ENCODE measurements at regions not wholly inside any gene's neighbourhood (a gene's known extent, or its start where the extent isn't known, plus 50 kb on each side); places are given as distances from the start of the nearest gene placed in this dataset.

DNA sequence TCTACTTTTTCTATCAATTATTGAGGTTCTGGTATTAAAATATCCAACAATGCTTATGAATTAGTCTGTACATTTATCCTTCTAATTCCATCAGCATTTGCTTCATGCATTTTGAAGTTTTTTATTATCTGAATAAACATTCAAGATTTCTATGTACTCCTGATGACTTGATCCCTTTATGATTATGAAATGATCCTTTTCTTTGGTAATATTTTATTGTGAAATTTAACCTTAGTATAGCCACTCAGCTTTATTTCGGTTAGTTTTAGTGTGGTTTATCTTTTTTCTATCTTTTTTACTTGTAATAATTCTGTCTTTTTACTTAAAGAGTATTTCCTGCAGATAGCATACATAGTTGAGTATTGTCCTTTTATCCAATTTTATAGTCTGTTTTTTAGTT lies 106.6 kb downstream of the SNAPC1 start:
- Mint-ChIP-seq H3K27me3 (ENCODE audit: insufficient read depth, low read depth) (peaks cover 2% of the 10 kb centered on the region), H3K27ac (no peak overlapping the region), H3K9me3 (peaks cover 14% of the 10 kb centered on the region), H3K4me1 (no peaks in the 10 kb centered on the region), H3K4me3 (no peak overlapping the region), H3K36me3 (no peaks in the 10 kb centered on the region)
- H3K9me3 ChIP-seq (ENCODE audit: low read depth): peaks cover 3% of the 10 kb centered on the region
- no peaks in the 10 kb centered on the region for H3K79me2 ChIP-seq (ENCODE audit: low read depth)
- no peak overlapping the region for H2AFZ ChIP-seq (replicated peaks)
- H3F3A ChIP-seq (ENCODE audit: low read depth): no peaks in the 10 kb centered on the region
- H3K9ac ChIP-seq: no peak overlapping the region
- no peaks in the 10 kb centered on the region for H3K27me3 ChIP-seq
- DNase-seq (ENCODE audit: low spot score): no peak
- H3K27ac ChIP-seq: no peak overlapping the region
- TF ChIP-seq, protein P1, sequence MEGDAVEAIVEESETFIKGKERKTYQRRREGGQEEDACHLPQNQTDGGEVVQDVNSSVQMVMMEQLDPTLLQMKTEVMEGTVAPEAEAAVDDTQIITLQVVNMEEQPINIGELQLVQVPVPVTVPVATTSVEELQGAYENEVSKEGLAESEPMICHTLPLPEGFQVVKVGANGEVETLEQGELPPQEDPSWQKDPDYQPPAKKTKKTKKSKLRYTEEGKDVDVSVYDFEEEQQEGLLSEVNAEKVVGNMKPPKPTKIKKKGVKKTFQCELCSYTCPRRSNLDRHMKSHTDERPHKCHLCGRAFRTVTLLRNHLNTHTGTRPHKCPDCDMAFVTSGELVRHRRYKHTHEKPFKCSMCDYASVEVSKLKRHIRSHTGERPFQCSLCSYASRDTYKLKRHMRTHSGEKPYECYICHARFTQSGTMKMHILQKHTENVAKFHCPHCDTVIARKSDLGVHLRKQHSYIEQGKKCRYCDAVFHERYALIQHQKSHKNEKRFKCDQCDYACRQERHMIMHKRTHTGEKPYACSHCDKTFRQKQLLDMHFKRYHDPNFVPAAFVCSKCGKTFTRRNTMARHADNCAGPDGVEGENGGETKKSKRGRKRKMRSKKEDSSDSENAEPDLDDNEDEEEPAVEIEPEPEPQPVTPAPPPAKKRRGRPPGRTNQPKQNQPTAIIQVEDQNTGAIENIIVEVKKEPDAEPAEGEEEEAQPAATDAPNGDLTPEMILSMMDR (IDR thresholded peaks at IDR 0.05): no peak
- TF ChIP-seq EZH2phosphoT487 (IDR thresholded peaks at IDR 0.05): no peak
- H3K4me3 ChIP-seq: no peak overlapping the region
- H4K20me1 ChIP-seq (ENCODE audit: low read depth): no peaks in the 10 kb centered on the region
- H3K36me3 ChIP-seq: peaks cover 7% of the 10 kb centered on the region
- no peak overlapping the region for H3K4me2 ChIP-seq
- no peaks in the 10 kb centered on the region for H3K4me1 ChIP-seq

DNA sequence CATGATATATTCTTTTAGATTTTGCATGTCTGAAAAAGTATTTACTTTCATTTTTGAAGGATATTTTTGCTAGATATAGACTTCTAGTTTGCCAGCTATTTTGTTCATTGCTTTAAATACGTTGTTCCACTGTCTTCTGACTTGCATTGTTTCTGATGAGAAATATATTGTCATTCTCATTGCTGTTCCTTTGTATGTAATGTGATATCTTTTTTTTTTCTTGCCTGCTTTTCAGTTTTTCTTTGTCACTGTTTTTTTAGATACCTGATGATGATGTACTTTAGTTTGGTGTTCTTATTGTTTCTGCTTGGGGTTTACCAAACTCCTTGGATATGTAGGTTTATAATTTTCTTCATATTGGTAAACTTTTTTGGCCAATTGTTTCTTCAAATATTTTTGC lies 107.9 kb downstream of the SNAPC1 start:
- no peak for DNase-seq (ENCODE audit: low spot score)
- Mint-ChIP-seq H3K27me3 (ENCODE audit: insufficient read depth, low read depth) (peaks cover under 1% of the 10 kb centered on the region), H3K27ac (no peak overlapping the region), H3K9me3 (peaks cover 14% of the 10 kb centered on the region), H3K36me3 (no peaks in the 10 kb centered on the region), H3K4me1 (no peaks in the 10 kb centered on the region), H3K4me3 (no peak overlapping the region)
- Histone ChIP-seq H2AFZ (replicated peaks) (no peak overlapping the region), H3K79me2 (ENCODE audit: low read depth) (no peaks in the 10 kb centered on the region), H3K27ac (no peak overlapping the region), H4K20me1 (ENCODE audit: low read depth) (no peaks in the 10 kb centered on the region), H3K9me3 (ENCODE audit: low read depth) (peaks cover 3% of the 10 kb centered on the region), H3K36me3 (peaks cover 7% of the 10 kb centered on the region), H3F3A (ENCODE audit: low read depth) (no peaks in the 10 kb centered on the region), H3K4me1 (no peaks in the 10 kb centered on the region), H3K4me2 (no peak overlapping the region), H3K27me3 (no peaks in the 10 kb centered on the region), H3K4me3 (no peak overlapping the region), H3K9ac (no peak overlapping the region)
- TF ChIP-seq EZH2phosphoT487 (IDR thresholded peaks at IDR 0.05) (no peak), EZH2 (IDR thresholded peaks at IDR 0.05) (no peak)
- TF ChIP-seq, protein P1 (IDR thresholded peaks at IDR 0.05): no peak

DNA sequence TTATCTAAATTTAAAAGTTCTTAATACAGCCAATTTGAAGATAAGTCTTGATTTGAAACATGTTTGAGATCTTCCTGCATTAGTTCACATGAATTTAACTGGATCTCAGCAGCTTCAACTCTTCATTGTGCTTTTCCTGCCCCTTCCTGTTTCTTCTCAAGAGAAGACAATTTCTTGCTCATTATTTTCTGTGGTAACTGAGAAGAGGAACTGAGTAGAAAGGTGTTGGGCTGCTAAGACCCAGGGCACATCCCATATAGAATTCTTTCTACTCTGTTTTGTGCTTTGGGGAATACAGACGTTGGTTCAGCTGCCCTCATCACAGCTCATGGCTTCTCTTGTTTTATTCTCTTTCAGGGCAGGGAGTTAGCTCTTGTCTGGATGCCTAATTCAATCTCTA lies 110.2 kb downstream of the SNAPC1 start:
- H3K27me3 Mint-ChIP-seq (ENCODE audit: insufficient read depth, low read depth): no peaks in the 10 kb centered on the region
- no peaks in the 10 kb centered on the region for H3K36me3 Mint-ChIP-seq
- Histone ChIP-seq H3K27ac (no peak overlapping the region), H3K36me3 (peaks cover 7% of the 10 kb centered on the region), H3K4me2 (no peak overlapping the region), H2AFZ (replicated peaks) (no peak overlapping the region), H3K4me1 (no peaks in the 10 kb centered on the region), H3K9ac (no peak overlapping the region), H3K4me3 (no peak overlapping the region), H3K27me3 (no peaks in the 10 kb centered on the region), H3K79me2 (ENCODE audit: low read depth) (no peaks in the 10 kb centered on the region), H3K9me3 (ENCODE audit: low read depth) (peaks cover 3% of the 10 kb centered on the region), H4K20me1 (ENCODE audit: low read depth) (no peaks in the 10 kb centered on the region), H3F3A (ENCODE audit: low read depth) (no peaks in the 10 kb centered on the region)
- no peak overlapping the region for H3K27ac Mint-ChIP-seq
- no peaks in the 10 kb centered on the region for H3K4me1 Mint-ChIP-seq
- no peak for DNase-seq (ENCODE audit: low spot score)
- peaks cover 14% of the 10 kb centered on the region for H3K9me3 Mint-ChIP-seq
- H3K4me3 Mint-ChIP-seq: no peak overlapping the region
- TF ChIP-seq EZH2 (IDR thresholded peaks at IDR 0.05): no peak
- no peak for TF ChIP-seq EZH2phosphoT487 (IDR thresholded peaks at IDR 0.05)
- TF ChIP-seq, protein P1 (IDR thresholded peaks at IDR 0.05): no peak

DNA sequence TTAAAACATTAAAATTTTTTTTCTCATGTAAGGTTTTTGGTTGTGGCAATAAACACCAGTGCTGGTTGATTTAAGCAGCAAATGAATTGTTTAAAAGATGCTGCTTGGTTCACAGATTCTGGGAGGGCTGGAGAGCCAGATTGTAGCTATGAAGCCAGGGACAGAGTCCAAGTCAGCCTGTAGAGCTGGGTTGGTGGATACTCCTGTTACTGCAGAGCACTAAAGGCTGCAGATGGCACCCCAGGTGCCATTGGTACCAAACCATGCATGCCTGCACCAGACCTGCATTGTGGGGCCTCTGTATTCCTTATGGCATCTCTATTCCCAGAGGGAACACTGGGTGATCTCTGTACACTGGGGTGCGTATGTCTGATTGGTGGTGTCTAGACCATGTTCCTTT lies 113.3 kb downstream of the SNAPC1 start:
- Histone ChIP-seq H3F3A (ENCODE audit: low read depth) (no peaks in the 10 kb centered on the region), H3K4me3 (no peak overlapping the region), H3K36me3 (no peaks in the 10 kb centered on the region), H3K27ac (no peak overlapping the region), H3K9me3 (ENCODE audit: low read depth) (no peaks in the 10 kb centered on the region), H3K9ac (no peak overlapping the region), H2AFZ (replicated peaks) (no peak overlapping the region), H4K20me1 (ENCODE audit: low read depth) (no peaks in the 10 kb centered on the region), H3K4me1 (no peaks in the 10 kb centered on the region), H3K27me3 (no peaks in the 10 kb centered on the region), H3K4me2 (no peak overlapping the region), H3K79me2 (ENCODE audit: low read depth) (no peaks in the 10 kb centered on the region)
- TF ChIP-seq EZH2phosphoT487 (IDR thresholded peaks at IDR 0.05) (no peak), EZH2 (IDR thresholded peaks at IDR 0.05) (no peak)
- TF ChIP-seq, protein P1 (IDR thresholded peaks at IDR 0.05): no peak
- Mint-ChIP-seq H3K4me1 (no peaks in the 10 kb centered on the region), H3K36me3 (no peaks in the 10 kb centered on the region), H3K27me3 (ENCODE audit: insufficient read depth, low read depth) (no peaks in the 10 kb centered on the region), H3K9me3 (peaks cover 5% of the 10 kb centered on the region), H3K27ac (no peak overlapping the region), H3K4me3 (no peak overlapping the region)
- DNase-seq (ENCODE audit: low spot score): no peak

Data from neural progenitor cell (in vitro differentiated cells).